ACC112 (cell line): ENCODE measurements at regions not wholly inside any gene's neighbourhood (a gene's known extent, or its start where the extent isn't known, plus 50 kb on each side); places are given as distances from the start of the nearest gene placed in this dataset.

Experiments used
- H2AFZ ChIP-seq: fragments of 200-600 bp; sonication (generic); one replicate; pipeline ENCODE4 v1.6.0; 2017; ENCODE audit warnings: antibody characterized with exemption, low read length; ENCODE audit not compliant: unreplicated experiment
- H3K27ac ChIP-seq: fragments of 200-600 bp; sonication (generic); 2 replicates; pipeline ENCODE4 v1.5.1; 2014; ENCODE audit warnings: low read depth, mild to moderate bottlenecking, antibody characterized with exemption, low read length, moderate library complexity
- H3K27me3 ChIP-seq: fragments of 200-600 bp; sonication (generic); 2 replicates; pipeline ENCODE4 v1.6.1; 2014; ENCODE audit warnings: mild to moderate bottlenecking, antibody characterized with exemption, low read length, moderate library complexity, mixed read lengths; ENCODE audit not compliant: insufficient read depth
- H3K36me3 ChIP-seq: fragments of 200-600 bp; sonication (generic); 2 replicates; pipeline ENCODE4 v1.6.1; 2016; ENCODE audit warnings: mild to moderate bottlenecking, antibody characterized with exemption, low read length, moderate library complexity, mixed read lengths; ENCODE audit not compliant: insufficient read depth
- H3K4me1 ChIP-seq: fragments of 200-600 bp; sonication (generic); one replicate; pipeline ENCODE4 v1.6.1; 2016; ENCODE audit warnings: low read length, mixed read lengths; ENCODE audit not compliant: insufficient read depth, unreplicated experiment, control insufficient read depth
- H3K4me3 ChIP-seq: fragments of 200-600 bp; sonication (generic); 2 replicates; pipeline ENCODE4 v1.5.1; 2014; ENCODE audit warnings: mild to moderate bottlenecking, low read depth, low read length
- H3K79me2 ChIP-seq: fragments of 200-600 bp; sonication (generic); one replicate; pipeline ENCODE4 v1.6.0; 2016; ENCODE audit warnings: low read length; ENCODE audit not compliant: control insufficient read depth, unreplicated experiment, insufficient read depth

DNA sequence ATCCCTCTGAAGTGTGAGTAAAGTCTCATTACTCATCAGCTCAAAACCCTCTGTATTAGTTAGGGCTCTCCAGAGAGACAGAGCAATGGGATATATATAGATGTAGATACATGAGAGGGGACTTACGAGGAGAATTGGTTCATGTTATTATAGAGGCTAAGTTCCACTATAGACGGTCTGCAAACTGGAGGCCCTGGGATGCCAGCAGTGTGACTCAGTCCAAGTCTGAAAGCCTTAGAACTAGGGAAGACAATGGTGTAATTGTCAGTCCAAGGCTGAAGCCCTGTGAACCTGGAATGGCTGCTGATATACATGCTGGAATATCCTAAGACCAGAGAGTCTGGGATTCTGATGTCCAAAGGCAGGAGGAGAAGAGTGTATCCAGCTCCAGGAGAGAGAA lies 57.3 kb upstream of the CEP83 start:
- no peak overlapping the region for H3K27ac ChIP-seq
- no peaks in the 10 kb centered on the region for H3K4me1 ChIP-seq
- H2AFZ ChIP-seq: no peak overlapping the region
- no peaks in the 10 kb centered on the region for H3K36me3 ChIP-seq
- no peak overlapping the region for H3K4me3 ChIP-seq
- no peaks in the 10 kb centered on the region for H3K79me2 ChIP-seq
- H3K27me3 ChIP-seq: peaks cover 55% of the 10 kb centered on the region

DNA sequence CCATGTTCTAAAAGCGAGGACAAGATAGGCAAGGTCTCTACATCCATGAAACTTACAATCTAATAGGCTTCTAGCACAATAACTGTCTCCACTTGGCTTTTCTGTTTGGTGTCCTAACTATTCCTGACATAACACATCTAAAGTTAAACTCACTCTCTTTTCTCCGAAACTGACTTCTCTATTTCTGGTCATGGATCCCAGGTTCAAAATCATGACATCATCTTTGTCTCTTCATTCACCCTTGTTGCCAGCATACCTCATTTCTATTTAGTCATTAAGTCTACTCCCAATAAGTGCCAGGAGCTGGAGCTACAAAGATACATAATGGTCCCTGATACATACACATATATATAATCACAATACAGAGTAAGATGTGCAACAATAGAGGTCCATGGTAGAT lies 53.9 kb upstream of the CEP83 start:
- Histone ChIP-seq H3K27ac (no peak overlapping the region), H3K27me3 (peaks cover 50% of the 10 kb centered on the region), H3K36me3 (no peaks in the 10 kb centered on the region), H3K79me2 (no peaks in the 10 kb centered on the region), H3K4me3 (no peak overlapping the region), H3K4me1 (no peaks in the 10 kb centered on the region), H2AFZ (no peak overlapping the region)

DNA sequence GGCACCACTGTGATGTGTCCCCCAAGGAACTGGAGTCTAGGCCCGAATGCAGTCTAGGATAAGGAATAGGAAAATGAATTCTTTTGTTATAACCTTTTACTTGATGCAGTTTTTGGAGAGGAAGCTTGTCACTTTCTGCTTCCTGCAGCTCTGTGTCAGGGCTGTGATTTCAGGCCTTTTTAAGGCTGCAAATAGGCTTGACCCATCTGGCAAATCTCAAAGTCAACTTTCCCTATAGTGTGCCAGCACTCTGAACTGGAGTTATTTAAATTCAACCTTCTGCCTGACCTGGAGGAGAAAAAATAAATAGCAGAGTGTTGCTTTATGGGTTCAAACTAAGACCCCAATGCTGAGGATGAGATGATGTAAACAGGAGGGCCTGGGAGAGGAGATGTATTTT lies 51.8 kb upstream of the CEP83 start:
- H3K36me3 ChIP-seq: no peaks in the 10 kb centered on the region

DNA sequence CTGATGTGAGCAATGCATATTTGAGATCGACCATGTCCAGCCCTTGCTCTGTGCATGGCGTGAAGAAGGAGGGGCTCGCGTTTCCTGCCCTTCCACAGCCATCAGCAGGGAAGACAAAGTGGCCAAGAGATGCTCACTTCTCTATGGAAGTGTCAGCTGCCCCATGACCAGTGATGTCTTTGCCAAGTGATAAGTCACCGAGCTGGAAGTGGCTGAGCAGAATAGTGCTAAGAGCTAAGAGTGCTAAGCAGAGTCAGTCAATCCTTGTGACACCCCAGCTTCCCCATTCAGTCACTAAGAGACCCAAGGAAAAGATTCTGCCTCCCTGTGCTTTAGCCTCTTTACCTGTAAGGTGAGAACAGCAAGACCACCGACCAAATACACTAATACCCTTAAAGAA lies 50.5 kb upstream of the CEP83 start:
- Histone ChIP-seq H3K4me1 (no peaks in the 10 kb centered on the region), H2AFZ (no peak overlapping the region), H3K79me2 (no peaks in the 10 kb centered on the region), H3K27me3 (peaks cover 68% of the 10 kb centered on the region), H3K4me3 (no peak overlapping the region), H3K36me3 (no peaks in the 10 kb centered on the region), H3K27ac (no peak overlapping the region)

More for the DNA sequence above, 51.8 kb upstream of the CEP83 start:
- no peak overlapping the region for H3K4me3 ChIP-seq
- no peaks in the 10 kb centered on the region for H3K4me1 ChIP-seq
- H3K27ac ChIP-seq: no peak overlapping the region
- H3K27me3 ChIP-seq: peaks cover 60% of the 10 kb centered on the region
- H2AFZ ChIP-seq: no peak overlapping the region
- H3K79me2 ChIP-seq: no peaks in the 10 kb centered on the region
